Activated CD4-positive, alpha-beta T cell treated with anti-CD3 and anti-CD28 coated beads, Interleukin-2, amount 50 U/mL, for 4 hours (primary cell): ENCODE measurements at regions not wholly inside any gene's neighbourhood (a gene's known extent, or its start where the extent isn't known, plus 50 kb on each side); places are given as distances from the start of the nearest gene placed in this dataset.

Experiments used
- DNase-seq, 2 experiments: peaks; one replicate each; pipeline ENCODE4 v3.0.0-alpha.2; 2020

- DNase-seq = no peak
These were observed 110.2 kb upstream of the ARHGEF26 start for GRCh38 chr3:154011036-154011435.

- DNase-seq = no peak
These were observed 107.5 kb upstream of the ARHGEF26 start for GRCh38 chr3:154013736-154014135.

GRCh38 chr3:154015307-154015706 lies 105.9 kb upstream of the ARHGEF26 start:
- no peak for DNase-seq

DNA sequence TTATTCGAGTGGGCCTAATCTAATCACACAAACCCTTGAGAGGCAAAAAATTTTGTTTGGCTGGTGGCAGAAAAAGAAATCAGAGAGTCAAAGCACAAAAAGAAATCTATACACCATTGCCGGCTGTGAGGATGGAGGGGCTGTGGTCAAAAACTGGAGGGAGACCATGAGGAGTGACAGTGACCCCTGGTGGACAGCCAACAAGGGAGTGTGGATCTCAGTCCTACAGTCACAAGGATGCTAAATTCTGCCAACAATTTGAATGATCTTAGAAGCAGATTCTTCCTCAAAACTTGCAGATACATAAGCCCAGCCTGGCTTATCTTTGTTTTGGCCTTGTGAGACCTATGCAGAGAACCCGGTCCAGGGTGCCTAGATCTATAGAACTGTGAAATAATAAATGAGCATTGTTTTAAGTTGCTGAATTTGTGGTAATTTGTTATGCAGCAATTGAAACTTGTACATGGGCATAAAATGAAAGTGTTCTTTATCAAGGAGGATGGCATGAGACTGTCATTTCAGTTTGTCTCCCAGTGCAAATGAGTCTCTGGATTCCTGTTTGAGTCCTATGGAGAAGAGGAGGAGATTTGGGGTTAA lies 103.0 kb upstream of the ARHGEF26 start:
- DNase-seq = peak; percentile 2 to 9

- no peak for DNase-seq
These were observed 98.6 kb upstream of the ARHGEF26 start for GRCh38 chr3:154022606-154023005.

GRCh38 chr3:154023148-154023547 lies 98.0 kb upstream of the ARHGEF26 start:
- no peak for DNase-seq

DNA sequence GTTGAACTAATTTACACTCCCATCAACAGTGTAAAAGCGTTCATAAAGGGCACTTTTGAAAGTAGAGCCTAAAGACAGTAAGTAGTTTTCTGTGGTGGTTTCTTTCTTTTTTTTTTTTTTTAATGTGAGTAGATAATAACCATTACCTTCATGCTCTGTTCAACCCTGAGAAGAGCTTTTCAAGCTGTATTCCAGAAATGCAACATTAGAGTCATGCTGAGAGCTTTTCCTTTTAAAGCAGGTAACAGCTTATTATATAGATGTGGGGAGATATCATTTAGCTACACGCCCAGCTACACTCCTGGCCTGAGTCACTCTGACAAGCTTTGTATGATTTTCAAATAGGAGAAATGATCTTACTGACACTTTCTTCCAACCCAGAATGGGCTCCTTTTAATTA lies 96.2 kb upstream of the ARHGEF26 start:
- no peak for DNase-seq

DNA sequence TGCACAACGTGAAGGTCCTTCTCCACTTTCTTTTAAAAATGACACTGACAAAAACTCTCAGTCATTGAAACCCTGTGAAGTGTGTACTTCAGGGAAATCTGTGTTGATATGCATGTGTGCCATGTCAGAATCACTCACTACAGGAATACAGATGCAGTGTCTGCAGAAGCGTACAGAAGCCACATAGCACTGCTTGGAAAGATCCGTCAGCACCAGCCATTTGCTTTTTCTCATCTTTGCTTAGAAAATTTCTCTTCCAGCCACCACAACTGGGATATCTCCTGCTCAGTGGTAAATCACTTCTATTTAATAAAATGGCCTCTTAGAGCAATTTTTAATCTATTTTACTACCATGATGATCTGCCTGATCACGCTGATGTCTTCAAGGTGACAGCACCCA lies 91.3 kb upstream of the ARHGEF26 start:
- no peak for DNase-seq

GRCh38 chr3:154034797-154035330 lies 86.3 kb upstream of the ARHGEF26 start:
- no peak for DNase-seq

GRCh38 chr3:154040283-154040682 lies 80.9 kb upstream of the ARHGEF26 start:
- DNase-seq = no peak

DNA sequence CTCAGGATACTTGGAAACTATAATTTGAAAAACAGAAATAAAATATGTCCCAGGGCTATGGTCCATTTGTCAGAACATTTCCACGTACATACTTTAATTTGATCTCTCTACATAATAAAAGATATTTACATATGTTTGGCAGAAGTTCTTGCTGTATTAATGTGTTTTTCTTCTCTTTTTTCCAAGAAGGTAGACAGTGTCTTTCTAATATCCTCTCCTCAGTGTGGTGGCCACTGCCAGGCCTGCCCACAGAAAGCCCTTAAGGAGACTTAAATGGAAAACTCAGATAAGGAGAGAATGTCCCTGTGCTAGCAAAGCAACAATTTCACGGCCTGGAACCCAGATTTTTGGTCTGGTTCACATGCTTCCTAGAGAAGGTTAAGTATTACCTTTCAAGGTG lies 76.5 kb upstream of the ARHGEF26 start:
- no peak for DNase-seq

DNA sequence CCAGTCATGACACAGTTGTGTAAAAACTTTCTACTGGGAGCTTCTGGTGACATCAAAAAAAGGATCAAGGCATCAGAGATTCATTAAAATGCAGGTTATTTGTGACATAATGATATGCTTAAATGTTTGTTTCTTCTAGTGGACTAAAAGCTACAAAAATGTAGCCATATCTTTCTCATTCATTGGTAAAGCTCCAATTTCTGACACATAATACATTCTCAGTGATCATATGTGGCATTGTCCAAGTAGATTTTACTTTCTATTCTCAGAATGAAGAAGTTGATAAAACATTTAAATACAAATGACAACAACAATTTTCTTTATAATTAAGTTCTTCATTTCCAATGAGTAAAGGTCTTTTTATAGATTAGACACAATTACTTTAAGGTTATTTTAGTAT lies 71.0 kb upstream of the ARHGEF26 start:
- DNase-seq = no peak

- DNase-seq = no peak
These were observed 70.4 kb upstream of the ARHGEF26 start for GRCh38 chr3:154050766-154051165.

GRCh38 chr3:154059833-154060232 lies 61.4 kb upstream of the ARHGEF26 start:
- no peak for DNase-seq

- no peak for DNase-seq
These were observed 60.8 kb upstream of the ARHGEF26 start for GRCh38 chr3:154060238-154061000.

- DNase-seq = no peak
These were observed 60.2 kb upstream of the ARHGEF26 start for GRCh38 chr3:154061001-154061370.

- no peak for DNase-seq
These were observed 58.7 kb upstream of the ARHGEF26 start for GRCh38 chr3:154062513-154062912.

- DNase-seq = no peak
These were observed 50.0 kb upstream of the ARHGEF26 start for GRCh38 chr3:154071146-154071545.
